Endothelial cell of umbilical vein (primary cell): ENCODE measurements at regions not wholly inside any gene's neighbourhood (a gene's known extent, or its start where the extent isn't known, plus 50 kb on each side); places are given as distances from the start of the nearest gene placed in this dataset.

Source experiments
- BruUV-seq: library from RNA; stranded (reverse); fragments of 400-500 nt; replicated peaks from 2 replicates; lab custom pipeline; 2021; lab: Mats Ljungman, UMichigan
- CTCF ChIA-PET: fragments of 300-600, 350-600 bp; sonication (Branson Sonifier 250); formaldehyde crosslinking; loops from one replicate; lab custom pipeline; 2021; ENCODE audit warnings: antibody characterized with exemption, inconsistent platforms; lab: Charles Lee
- POLR2A ChIA-PET: fragments of 300-600, 350-600 bp; sonication (Branson Sonifier 250); formaldehyde crosslinking; loops from one replicate; lab custom pipeline; 2021; ENCODE audit warnings: antibody characterized with exemption, inconsistent platforms; lab: Charles Lee
- DNase-seq: peaks from one replicate; pipeline ENCODE4 v3.0.0-alpha.2; 2011; ENCODE audit warnings: low read depth, low spot score
- FAIRE-seq: peaks from 2 replicates; lab custom pipeline; 2011; peaks lifted over from hg19 to GRCh38; lab: Jason Lieb, UNC
- H2AFZ ChIP-seq: 2 replicates; pipeline ENCODE4 v1.6.0; 2012; ENCODE audit warnings: low read depth, low read length, control low read depth, inconsistent platforms
- H3K27ac ChIP-seq: 2 replicates; pipeline ENCODE4 v1.5.1; 2011; ENCODE audit warnings: low read depth, mild to moderate bottlenecking, control low read depth, low read length, moderate library complexity; ENCODE audit not compliant: insufficient read depth
- H3K27me3 ChIP-seq, 2 experiments: 2 replicates each; pipeline versions ENCODE4 v1.6.0 to v1.6.1; 2011; ENCODE audit warnings: low read length in 2 of 2, mixed read lengths in 1 of 2; ENCODE audit not compliant: control insufficient read depth in 2 of 2, insufficient read depth in 2 of 2
- H3K36me3 ChIP-seq, 2 experiments: 2 replicates in 1 of 2; 3 replicates in 1 of 2; pipeline ENCODE4 v1.5.1; 2011; ENCODE audit warnings: low read length in 2 of 2, mild to moderate bottlenecking in 1 of 2, moderate library complexity in 1 of 2; ENCODE audit not compliant: control insufficient read depth in 2 of 2, insufficient read depth in 2 of 2; ENCODE audit errors: extremely low read depth in 1 of 2
- H3K4me1 ChIP-seq: 3 replicates; pipeline ENCODE4 v1.5.1; 2011; ENCODE audit warnings: mild to moderate bottlenecking, low read length; ENCODE audit not compliant: control insufficient read depth, insufficient read depth; ENCODE audit errors: extremely low read depth
- H3K4me2 ChIP-seq: 2 replicates; pipeline ENCODE4 v1.6.1; 2011; ENCODE audit warnings: low read length, control low read depth, mixed read lengths; ENCODE audit not compliant: insufficient read depth
- H3K4me3 ChIP-seq, 3 experiments: fragments of 200-600 bp in 1 of 3; sonication (generic), shearing (Covaris generic) in 1 of 3; replicated peaks in 1 of 3; 2 replicates each; pipeline ENCODE4 v1.5.1; 2011 to 2016; ENCODE audit warnings: control low read depth in 3 of 3, low read length in 3 of 3, mild to moderate bottlenecking in 2 of 3, inconsistent platforms in 1 of 3, low read depth in 1 of 3, moderate library complexity in 1 of 3; ENCODE audit not compliant: insufficient read depth in 1 of 3
- H3K79me2 ChIP-seq: 2 replicates; pipeline ENCODE4 v1.6.0; 2012; ENCODE audit warnings: low read length, inconsistent platforms; ENCODE audit not compliant: control insufficient read depth, insufficient read depth
- H3K9ac ChIP-seq: replicated peaks from 2 replicates; pipeline ENCODE3; 2011; ENCODE audit warnings: low read length, control low read depth; ENCODE audit not compliant: insufficient read depth; ENCODE audit errors: extremely low read depth
- H3K9me1 ChIP-seq: replicated peaks from 3 replicates; pipeline ENCODE4 v1.6.0; 2011; ENCODE audit warnings: mild to moderate bottlenecking, low read length; ENCODE audit not compliant: control insufficient read depth, insufficient read depth; ENCODE audit errors: extremely low read depth
- H3K9me3 ChIP-seq: replicated peaks from 2 replicates; pipeline ENCODE4 v1.5.1; 2012; ENCODE audit warnings: low read length, inconsistent platforms; ENCODE audit not compliant: control insufficient read depth, insufficient read depth
- H4K20me1 ChIP-seq: replicated peaks from 2 replicates; pipeline ENCODE3; 2011; ENCODE audit warnings: mild to moderate bottlenecking, low read length; ENCODE audit not compliant: control insufficient read depth, insufficient read depth; ENCODE audit errors: extremely low read depth
- CTCF ChIP-seq, 2 donors: IDR thresholded peaks; 1 replicate in 1 of 2; 2 replicates in 1 of 2; pipeline ENCODE4 v1.5.1; 2011; ENCODE audit warnings: low read length in 2 of 2, mild to moderate bottlenecking in 2 of 2, moderate library complexity in 2 of 2, control low read depth in 1 of 2, inconsistent platforms in 1 of 2, low read depth in 1 of 2; ENCODE audit not compliant: insufficient read depth in 1 of 2; ENCODE audit errors: extremely low read depth in 1 of 2
- EZH2 ChIP-seq: IDR thresholded peaks from 2 replicates; pipeline ENCODE4 v1.6.1; 2012; ENCODE audit warnings: borderline replicate concordance, low read depth, mild to moderate bottlenecking, moderate library complexity, low read length, inconsistent platforms; ENCODE audit not compliant: severe bottlenecking
- FOS ChIP-seq: IDR thresholded peaks from 2 replicates; pipeline ENCODE4 v1.6.1; 2011; ENCODE audit warnings: mild to moderate bottlenecking, low read length, moderate library complexity, borderline replicate concordance; ENCODE audit not compliant: insufficient read depth
- GATA2 ChIP-seq: IDR thresholded peaks from 2 replicates; pipeline ENCODE4 v1.7.0; 2011; ENCODE audit warnings: low read depth, mild to moderate bottlenecking, moderate library complexity, mixed read lengths, low read length; ENCODE audit not compliant: insufficient read length, insufficient read depth
- JUN ChIP-seq: IDR thresholded peaks from 2 replicates; pipeline ENCODE4 v1.6.1; 2011; ENCODE audit warnings: borderline replicate concordance, low read depth; ENCODE audit not compliant: insufficient read length, insufficient read depth
- MAX ChIP-seq: IDR thresholded peaks from 2 replicates; pipeline ENCODE4 v1.6.1; 2011; ENCODE audit not compliant: insufficient read depth, insufficient read length
- MYC ChIP-seq: IDR thresholded peaks from one replicate; pipeline ENCODE4 v1.6.1; 2011; ENCODE audit warnings: mild to moderate bottlenecking, low read depth, low read length
- POLR2A ChIP-seq: IDR thresholded peaks from 2 replicates; pipeline ENCODE4 v1.6.1; 2012; ENCODE audit warnings: low read depth, mild to moderate bottlenecking, control low read depth, low read length
- POLR2AphosphoS5 ChIP-seq: IDR thresholded peaks from 2 replicates; pipeline ENCODE4 v1.6.1; 2012; ENCODE audit warnings: low read depth, mild to moderate bottlenecking, control low read depth, low read length, moderate library complexity; ENCODE audit not compliant: insufficient read depth
- dilution Hi-C: fragments of 300-500 bp; cut with MboI; formaldehyde crosslinking; loops from one replicate; pipeline ENCODE4 v1.15.0; 2019; ENCODE audit warnings: low sequenced_read_pairs; ENCODE audit not compliant: extremely low pct_ligation_motif_present
- intact Hi-C: fragments of 100-400 bp; cut with micrococcal nuclease; formaldehyde crosslinking; loops from one replicate; pipeline ENCODE4 v1.10.0; 2022

- no peak overlapping the region for H3K9ac ChIP-seq
- H2AFZ ChIP-seq = no peak overlapping the region
- H4K20me1 ChIP-seq = no peaks in the 10 kb centered on the region
- ChIA-PET POLR2A (no interaction called here), CTCF (interaction anchor here (0.6 kb wide), 1 partner anchor 937 kb away, joined by 3 read pairs; no protein-coding TSS in a partner anchor)
- no peaks in the 10 kb centered on the region for H3K4me1 ChIP-seq
- dilution Hi-C loops (no loop called here), intact Hi-C loops (no loop called here)
- no peak for FAIRE-seq
- H3K4me2 ChIP-seq = no peak overlapping the region
- H3K27me3 ChIP-seq = no peaks in the 10 kb centered on the region
- no peaks in the 10 kb centered on the region for H3K79me2 ChIP-seq
- H3K4me3 ChIP-seq = no peak overlapping the region
- no peak for DNase-seq
- no peak overlapping the region for H3K27ac ChIP-seq
- H3K36me3 ChIP-seq = no peaks in the 10 kb centered on the region
- no peaks in the 10 kb centered on the region for H3K9me1 ChIP-seq
- H3K9me3 ChIP-seq = no peaks in the 10 kb centered on the region
- TF ChIP-seq POLR2A (no peak), CTCF (IDR thresholded peaks at IDR 0.05; ENCODE audit: extremely low read depth in 1 of 2, insufficient read depth in 1 of 2, low read depth in 1 of 2, low read length in 2 of 2) (no peak), FOS (no peak), MYC (no peak), EZH2 (no peak)
- no TSS peak for BruUV-seq
These were observed 1036.6 kb downstream of the CDH11 start for GRCh38 chr16:64085296-64085695.

- intact Hi-C loops (no loop called here), dilution Hi-C loops (no loop called here)
- POLR2A ChIA-PET = no interaction called here
- Histone ChIP-seq H3K27ac (no peak overlapping the region), H3K9ac (no peak overlapping the region), H3K4me3 (no peak overlapping the region), H3K4me1 (no peaks in the 10 kb centered on the region), H3K36me3 (no peaks in the 10 kb centered on the region), H3K9me1 (no peaks in the 10 kb centered on the region), H4K20me1 (no peaks in the 10 kb centered on the region), H3K4me2 (no peak overlapping the region), H2AFZ (no peak overlapping the region), H3K9me3 (no peaks in the 10 kb centered on the region), H3K27me3 (no peaks in the 10 kb centered on the region), H3K79me2 (no peaks in the 10 kb centered on the region)
- CTCF ChIA-PET = no interaction called here
- no TSS peak for BruUV-seq
- DNase-seq (no peak), FAIRE-seq (no peak)
- TF ChIP-seq CTCF (IDR thresholded peaks at IDR 0.05; ENCODE audit: extremely low read depth in 1 of 2, insufficient read depth in 1 of 2, low read depth in 1 of 2, low read length in 2 of 2) (no peak), EZH2 (no peak), MYC (no peak), MAX (no peak), JUN (no peak), POLR2AphosphoS5 (no peak), POLR2A (no peak), GATA2 (no peak)
These were observed 1037.2 kb downstream of the CDH11 start for GRCh38 chr16:64084706-64085105.
